HG03196 (cell line): ENCODE measurements at regions not wholly inside any gene's neighbourhood (a gene's known extent, or its start where the extent isn't known, plus 50 kb on each side); places are given as distances from the start of the nearest gene placed in this dataset.

Experiments used
- ATAC-seq: cut with Tn5 transposase; IDR thresholded peaks from one replicate; pipeline ENCODE4 v1.9.1; 2021; ENCODE audit not compliant: unreplicated experiment

DNA sequence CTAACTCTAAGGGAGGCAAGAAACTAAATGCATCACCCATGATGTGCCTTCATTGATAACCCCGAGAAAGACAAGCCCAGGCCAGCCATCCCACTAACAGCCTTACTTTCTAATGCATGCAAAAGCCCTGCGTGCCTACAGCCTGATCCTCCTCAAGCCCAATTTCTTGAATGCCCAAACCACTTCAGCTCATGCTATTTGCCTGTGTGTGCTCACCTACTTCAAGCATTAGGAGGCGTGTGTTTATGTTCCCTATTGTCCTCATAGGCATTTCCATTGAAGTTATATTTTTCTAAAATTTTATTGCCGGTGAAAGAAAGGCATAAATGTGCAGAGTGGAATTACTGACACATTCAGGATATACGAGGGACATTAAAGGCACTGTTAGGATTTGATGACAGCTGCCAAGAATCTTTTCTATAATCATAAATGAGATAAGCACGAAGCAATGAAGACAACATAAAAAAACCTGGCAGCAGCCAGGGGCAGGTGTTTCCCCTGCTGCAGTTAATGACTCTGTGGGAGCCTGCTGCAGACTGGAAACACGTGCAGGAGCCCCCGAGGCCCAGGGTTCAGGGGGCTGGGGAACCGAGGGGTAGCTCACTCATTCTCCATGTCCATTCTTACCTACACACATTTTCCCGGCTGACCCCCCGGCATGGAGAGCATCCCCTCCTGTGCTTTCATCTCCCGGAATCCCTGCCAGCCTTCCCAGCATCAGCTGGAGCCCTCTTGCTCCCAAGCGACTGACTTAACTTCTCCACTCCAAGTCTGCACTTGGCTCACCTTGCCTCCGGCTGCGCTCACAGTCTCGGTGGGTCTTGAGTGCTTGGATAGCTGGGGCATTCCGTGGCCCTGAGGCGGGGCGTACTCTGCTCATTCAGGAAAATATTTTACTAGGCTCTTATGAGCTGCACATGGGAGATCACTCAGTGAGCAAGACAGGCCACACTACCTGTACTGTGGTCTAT lies 292.3 kb upstream of the SIX2 start:
- no peak for ATAC-seq

DNA sequence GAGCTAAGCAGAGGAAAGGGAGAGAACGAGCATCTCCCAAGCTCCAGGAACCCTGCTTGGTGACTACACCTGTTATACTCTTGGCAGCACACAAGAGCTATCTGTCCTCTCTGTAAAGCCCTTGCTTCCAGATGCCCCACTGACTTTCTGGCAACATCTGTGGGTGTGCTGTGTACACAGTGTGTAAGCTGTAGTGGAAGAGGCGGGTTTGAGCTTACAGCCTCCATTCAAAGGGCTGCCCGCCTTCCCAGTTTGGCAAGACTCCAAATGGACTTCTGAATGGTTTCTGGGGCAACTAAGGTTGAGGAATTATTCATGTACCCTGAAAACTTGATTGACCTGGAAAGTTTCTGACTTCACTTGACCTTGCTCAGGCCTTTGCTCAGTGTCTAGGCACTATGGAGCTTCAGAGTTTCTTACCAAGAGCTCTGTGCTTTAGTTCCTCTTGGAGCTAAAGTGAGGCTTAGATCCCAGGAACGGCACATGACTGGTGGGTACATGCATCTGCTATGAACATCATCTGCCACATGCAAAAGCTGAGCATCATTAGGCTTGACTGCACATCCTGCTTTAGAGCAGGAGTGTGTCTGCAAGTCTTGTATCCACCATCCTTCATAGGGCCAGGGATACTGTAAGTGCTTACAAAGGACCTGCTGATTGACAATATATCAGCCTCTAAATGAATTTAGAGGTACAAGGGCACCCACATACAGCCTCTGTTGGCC lies 290.9 kb upstream of the SIX2 start:
- ATAC-seq, result no peak

DNA sequence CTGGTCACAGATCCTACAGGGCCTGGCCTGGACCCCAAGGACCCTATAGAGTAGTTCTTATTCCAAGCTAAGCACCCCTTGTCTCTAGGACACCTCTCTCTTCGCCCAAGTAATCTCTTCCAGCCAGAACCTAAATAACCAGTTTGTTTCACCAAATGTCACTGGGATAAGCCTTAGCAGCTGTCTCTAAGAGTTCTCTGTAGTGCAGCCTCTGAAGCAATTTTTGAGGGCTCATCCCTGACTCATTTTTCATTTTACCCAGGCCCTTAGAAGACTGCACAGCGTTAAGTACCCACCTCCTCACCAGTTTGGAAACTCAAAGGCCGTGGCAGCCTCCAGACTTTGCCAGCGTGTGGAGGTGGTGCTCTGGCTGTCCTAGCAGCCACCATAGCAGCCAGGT lies 290.1 kb upstream of the SIX2 start:
- ATAC-seq, result no peak

DNA sequence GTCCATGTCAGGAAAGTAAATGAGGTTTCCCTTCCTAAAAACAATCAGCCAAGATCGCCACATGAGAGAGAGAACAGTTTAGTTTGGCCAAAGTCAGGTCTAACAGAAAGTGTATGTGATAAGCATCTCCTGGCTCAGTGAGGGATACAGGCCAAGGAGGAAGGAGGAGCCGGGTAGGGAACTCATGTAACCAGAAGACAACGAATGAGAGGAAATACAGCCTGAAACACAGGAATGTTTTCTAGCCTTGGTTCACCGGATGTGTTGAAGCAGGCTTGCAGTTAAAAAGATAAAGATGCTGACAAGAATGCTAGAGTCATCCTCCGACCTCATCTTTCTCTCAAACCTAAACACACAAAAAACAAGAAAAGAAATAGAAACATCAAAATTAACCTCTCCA lies 283.9 kb upstream of the SIX2 start:
- no peak for ATAC-seq

DNA sequence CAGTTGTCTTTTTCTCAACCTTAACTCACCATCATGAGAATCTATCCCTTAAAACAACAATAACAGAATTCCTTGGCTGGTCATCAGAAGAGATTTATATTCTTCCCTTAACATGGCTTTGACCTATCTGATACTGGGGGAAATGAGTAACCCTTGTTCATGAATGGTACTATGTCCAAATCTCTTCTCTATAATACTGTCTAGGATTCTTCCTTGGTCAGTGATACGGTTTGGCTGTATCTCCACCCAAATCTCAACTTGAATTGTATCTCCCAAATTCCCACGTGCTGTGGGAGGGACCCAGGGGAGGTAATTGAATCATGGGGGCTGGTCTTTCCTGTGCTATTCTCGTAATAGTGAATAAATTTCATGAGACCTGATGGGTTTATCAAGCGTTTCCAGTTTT lies 282.0 kb upstream of the SIX2 start:
- no peak for ATAC-seq

DNA sequence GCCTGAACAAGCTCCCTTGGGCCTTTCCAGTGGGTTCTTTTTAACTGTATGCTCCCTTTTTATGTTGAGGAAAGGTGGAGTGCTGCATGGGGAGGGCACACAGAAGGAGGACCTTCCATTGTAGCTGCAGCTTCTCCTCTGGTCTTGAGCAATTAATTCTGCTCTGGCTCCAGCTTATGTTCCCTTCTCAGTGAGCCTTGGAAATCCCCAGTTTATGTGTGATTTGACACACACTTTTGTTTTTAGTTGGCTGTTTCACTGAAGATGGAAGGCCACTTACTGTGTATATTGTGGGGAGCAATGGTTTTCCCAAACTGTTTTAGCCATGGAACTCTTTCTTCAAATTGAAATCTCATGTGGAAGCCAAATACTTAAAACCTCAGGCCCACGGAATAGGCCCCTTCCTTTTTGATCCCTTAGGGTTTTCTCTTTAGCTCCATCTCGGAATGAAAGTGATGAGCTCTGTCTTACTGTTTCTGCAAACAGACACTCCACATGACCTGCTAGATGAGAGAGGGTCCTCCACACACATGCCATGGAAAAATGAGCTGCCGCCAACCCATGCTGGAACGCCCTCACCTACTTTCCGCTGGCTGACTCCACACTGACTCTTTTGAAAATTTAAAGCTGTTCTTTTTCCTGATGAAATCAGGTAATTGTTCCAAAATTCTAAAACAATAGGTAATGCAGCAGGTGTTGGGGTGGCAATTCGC lies 280.9 kb upstream of the SIX2 start:
- ATAC-seq, result no peak

DNA sequence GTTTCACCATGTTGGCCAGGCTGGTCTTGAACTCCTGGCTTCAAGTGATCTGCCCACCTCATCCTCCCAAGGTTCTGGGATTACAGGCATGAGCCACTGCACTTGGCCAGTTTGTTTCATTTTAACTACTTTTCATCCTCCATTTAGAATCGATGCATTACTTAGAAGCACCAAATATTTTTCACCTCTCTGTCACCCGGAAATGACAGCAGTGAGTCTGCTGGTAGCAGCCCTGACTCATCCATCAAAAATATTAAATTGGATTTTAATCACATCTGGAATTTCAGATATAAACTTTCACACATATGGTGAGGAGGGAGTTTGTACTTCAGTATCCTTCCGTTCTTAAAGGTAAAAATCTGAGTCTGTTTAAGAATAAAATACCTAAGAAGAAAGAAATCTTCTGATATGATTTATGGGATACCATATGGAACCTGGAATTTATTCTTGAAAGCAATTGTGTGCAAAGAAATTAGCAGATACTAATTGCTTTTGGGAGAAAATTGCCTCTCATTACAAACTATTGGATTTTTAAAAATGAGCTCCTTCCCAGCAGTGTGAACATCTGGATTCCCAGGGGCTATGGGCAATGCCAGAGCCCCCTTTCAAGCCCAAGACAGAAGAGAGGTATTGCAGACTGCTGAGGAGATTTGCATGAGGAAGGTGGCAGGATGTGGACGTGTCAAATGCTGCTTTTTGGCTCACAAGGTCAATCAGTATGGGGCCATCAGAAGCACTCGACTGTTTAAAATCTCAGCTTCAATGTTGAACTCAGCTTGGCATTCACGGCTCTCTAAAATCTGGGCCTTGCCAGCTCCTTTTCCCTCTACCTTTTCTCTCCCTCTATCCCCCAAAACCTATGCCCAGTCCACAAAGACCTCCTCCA lies 279.5 kb upstream of the SIX2 start:
- no peak for ATAC-seq

DNA sequence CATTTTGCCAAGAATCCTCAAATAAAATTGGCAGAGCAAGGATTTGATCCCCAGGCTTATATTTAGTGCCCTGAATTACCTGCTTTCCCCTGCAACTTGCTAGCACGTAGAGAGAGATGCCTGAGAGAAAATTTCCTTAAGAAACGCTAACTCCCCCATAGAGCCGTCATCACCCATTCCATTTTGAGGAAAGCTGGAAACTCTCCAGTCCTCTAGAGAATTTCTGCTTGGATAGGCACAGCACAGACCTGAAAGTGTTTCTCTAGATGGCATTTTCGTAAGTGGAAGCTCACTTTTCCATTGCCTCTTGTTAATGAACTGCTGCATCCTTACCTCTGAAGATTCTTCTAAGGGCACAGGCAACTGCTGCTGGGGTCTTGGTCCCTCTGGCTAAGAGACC lies 277.8 kb upstream of the SIX2 start:
- no peak for ATAC-seq

DNA sequence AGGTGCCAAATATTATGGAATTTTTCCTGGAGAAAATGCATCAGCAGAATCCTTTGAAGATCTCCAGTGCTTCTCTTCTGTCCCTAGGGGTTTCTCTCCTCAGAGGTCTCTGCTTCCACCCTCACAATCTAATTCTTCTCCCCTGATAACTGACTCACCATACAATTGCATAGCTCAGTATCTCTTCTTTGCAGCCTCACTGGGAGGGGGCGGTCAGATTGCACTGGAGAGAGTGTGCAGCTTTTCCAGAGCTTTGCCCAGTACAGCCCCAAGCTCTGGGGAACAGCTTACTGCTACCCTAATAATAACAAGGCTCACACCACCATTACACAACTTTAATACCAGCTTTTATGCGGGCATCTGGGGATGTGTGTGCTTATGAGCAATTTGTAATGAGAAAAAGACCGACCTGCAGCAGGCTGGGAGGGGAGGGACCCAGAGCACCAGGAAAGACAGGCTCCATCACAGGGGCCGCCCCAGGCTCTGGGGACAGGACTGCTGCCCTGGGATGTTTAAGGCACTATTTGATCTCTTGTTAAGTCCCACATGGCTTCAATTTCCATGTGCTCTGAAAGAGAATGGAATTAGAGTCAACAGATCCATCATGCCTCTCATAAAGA lies 276.6 kb upstream of the SIX2 start:
- no peak for ATAC-seq

DNA sequence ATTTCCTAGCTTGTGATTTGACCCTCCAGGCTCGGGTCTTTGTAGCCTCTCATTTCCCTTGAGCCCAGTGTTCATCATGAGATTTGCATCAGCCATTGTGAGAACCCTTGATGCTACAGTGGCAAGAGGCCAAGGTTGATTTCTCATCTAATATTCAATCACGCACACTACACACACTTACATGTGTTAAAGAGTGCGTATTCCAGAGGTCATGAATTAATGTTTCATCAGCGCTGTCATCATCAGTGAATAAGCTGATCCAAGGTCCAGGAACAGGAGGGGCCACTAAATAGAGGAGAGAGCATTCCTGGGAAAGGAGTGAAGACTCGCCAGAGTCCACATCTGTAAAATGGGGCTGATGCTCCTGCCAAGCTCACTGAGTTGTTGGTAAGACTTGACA lies 276.1 kb upstream of the SIX2 start:
- no peak for ATAC-seq

DNA sequence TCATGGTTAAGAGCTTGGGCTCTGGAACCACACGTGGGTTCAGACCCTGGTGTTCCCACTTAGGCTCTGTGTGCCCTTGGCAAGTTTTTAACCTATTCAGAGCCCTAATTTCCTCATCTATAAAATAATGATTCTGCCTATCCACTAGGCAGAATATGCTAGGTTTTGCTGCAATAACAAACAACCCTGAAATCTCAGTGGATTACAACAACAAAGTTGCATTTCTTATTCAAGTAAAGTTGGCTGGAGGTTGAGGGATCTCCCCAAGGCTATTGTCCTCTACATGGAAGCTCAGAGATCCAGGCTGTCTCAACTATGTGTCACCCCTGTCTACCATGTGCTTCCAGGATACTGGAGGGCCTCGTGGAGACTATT lies 275.4 kb upstream of the SIX2 start:
- ATAC-seq, result no peak

DNA sequence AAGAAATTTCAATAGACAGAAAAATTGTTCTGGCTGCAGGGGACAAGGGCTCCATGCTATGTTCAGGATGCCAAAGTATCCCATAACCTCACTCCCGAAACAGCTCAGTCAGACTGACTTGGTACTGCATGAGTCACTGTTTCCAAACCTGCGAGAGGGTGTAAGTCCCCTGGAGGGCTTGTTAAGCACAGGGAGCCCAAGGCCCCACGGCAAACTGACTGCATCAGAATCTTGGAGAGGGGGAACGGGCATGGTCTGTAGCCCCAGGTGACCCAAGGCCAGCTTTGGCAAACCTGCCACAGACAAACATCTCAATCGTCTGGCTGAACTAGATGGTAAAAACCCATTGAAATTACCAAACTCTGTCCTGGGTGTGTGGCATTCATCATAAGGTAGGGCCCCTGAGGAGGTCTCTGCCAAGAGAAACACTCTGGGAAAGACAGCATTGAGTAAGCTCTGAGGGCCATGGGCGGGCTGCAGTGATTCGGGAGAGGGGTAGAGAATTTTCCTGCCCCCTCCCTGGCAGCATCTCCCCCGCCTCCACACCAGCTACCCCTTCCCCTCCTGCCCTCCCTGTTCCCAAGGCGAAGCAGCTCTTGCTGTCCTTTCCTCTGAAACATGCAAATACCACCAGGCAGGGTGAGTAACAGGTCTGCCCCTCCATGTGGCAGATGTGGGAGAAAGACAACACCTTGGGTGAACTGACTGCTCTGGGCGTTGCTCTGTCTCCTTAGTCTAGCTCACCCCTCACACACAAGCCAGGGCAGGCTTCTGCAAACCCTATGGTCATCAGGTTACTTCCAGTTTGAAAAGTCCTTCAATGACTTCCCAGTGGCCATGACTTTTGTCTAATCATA lies 274.7 kb upstream of the SIX2 start:
- no peak for ATAC-seq

DNA sequence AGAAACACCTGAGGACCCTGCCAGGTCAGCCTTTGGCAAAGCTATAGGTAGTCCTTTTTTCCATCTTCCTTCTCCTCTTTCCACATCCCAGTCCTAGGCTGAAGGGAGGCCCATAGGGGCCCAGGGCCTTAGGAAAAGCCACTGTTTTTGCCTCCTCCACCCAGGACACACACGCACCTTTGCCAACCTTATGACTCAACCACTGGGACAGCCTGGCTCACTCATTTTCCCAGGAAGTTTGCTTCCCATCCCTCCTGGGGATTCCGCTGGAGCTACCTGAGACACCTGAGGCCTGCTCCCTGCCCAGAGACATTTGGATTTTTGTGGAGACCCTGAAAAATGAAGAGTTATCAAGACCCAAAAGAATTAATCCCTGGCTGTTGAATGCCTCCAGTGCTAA lies 273.4 kb upstream of the SIX2 start:
- no peak for ATAC-seq

DNA sequence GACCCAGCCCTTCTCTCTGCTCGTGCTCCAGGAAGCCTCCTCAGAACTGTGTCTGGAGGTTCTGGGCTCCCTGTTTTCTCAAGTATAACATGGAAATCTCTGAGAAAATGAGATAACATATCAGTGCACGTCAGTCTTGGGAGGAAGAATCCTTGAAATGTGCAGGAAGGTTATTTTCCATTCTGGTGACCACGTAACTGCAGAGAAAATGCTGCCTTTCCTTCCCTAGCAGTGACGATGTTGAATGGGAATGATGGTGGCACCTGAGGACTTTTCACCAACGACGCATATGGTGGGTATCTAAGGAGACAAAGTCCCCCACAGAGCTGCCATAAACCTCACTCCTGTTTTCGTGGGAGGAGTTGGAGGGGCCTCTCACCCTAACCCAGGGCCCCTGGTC lies 272.1 kb upstream of the SIX2 start:
- ATAC-seq, result no peak

DNA sequence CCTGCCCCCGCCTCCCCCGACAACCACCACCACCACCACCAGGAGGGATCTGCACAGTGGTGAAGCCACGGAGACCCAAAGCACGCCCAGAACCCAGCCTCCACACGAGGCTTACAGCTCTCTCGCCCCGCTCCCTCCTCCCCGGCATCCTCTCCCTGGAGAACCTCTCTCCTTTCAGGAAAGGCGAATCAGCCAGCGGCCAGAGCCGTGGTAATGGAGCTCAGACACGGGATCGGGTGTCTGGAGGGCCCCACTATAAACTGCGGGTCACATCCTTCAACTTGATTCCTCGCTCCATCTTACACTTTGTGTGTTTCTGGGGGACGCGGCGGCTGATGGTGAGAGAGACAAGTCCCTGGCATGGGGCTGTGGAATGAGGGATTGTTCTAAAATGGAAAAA lies 271.5 kb upstream of the SIX2 start:
- no peak for ATAC-seq

DNA sequence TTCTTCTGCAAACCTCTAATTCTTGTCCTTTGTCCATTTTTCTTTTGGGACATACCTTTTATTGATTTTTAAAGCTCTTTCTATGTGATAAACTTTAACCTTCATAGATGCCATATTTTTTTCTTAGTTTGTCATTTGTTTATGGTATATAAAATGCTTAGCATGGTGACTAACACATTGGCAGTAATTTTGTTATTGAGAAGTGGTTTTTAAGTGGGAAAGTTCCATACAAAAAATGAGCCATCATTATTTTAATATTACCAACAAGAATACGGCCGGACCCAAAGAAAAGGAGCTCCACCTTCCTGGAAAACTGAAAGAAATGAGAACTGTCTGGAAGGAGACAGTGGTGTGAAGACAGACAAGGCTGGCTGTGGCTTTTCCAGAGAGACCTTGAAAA lies 270.1 kb upstream of the SIX2 start:
- no peak for ATAC-seq

DNA sequence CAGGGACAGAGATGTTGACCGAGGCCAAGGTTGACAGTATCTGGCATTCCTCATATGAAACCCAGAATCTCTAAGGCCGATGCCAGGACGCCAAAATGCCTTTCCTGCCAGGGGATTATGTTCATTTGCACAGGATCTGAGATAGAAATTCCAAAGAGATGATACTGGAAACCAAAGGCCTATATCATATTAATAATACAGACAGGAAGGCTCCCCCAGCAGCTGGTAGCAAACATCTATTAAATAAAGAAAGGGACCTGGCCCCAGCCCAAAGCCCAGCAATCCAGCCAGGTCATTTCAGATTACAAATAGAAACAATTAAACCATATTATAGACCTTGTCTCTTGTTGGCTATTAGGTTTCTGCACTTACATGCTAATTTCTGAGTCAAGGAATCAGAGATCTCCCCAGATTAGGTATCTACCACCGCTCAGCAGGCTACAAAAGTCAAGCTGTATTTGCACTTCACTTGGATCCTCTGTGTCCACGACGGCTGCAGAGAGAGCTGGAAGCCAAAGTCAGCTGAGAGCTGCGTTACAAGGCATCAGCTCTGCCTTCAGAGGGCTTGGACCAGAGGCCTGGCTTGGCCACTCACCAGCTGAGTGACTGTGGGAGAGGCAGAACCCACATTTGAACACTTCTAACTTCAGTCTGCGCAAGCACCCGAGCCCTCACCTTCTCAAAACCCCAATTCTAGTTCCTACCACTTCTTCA lies 269.3 kb upstream of the SIX2 start:
- ATAC-seq, result no peak

DNA sequence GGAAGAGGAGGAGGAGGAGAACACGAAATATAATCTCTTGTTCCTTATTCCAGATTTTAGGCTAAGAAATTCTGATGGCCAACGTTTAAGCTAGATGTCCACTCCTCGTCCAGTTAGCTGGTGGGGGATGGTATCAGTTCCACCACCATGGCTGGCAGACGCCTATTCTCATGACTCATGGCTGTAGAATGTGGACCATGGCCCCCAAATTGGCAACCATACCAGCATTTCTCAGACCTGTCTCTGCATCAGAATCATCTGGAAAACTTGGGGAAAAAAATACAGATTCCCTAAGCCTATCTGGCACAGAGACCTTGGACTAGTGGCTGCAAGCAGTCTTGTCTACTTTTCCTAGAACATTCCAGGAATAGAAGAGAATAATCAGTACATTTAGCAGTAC lies 267.7 kb upstream of the SIX2 start:
- no peak for ATAC-seq

DNA sequence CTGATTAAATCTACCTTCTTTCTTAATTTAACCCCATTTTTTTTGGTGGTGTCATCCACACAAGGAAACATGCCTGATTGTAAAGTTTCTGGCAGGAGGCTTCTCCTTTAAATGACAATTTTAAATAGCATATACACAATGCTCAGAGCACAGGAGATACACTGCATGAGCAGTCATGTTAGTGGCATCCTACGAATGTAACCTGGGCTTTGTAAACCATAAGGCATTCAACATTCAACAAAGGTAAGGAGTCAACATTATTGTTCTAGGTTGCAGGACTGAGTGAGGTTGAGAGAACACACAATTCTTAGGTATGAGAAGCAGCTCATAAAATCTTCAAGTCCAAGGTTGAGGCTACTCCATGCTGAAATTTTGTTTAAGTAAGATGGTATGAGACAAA lies 266.6 kb upstream of the SIX2 start:
- ATAC-seq, result no peak
